ENCODE measurements at regions not wholly inside any gene's neighbourhood (a gene's known extent, or its start where the extent isn't known, plus 50 kb on each side); places are given as distances from the start of the nearest gene placed in this dataset.

GRCh38 chr5:167049771-167050567 is 1241.5 kb upstream of the WWC1 start:
- Histone ChIP-seq H3K36me3 (ENCODE audit: control insufficient read depth, insufficient read depth, low read length) (no peaks in the 10 kb centered on the region), H3K27me3 (replicated peaks; ENCODE audit: control insufficient read depth, insufficient read depth, low read length) (no peaks in the 10 kb centered on the region), H3K4me3 (replicated peaks; ENCODE audit: low read depth, low read length) (no peak overlapping the region)
- TF ChIP-seq CTCF (IDR thresholded peaks at IDR 0.05; ENCODE audit: insufficient read depth, low read length, poor library complexity, severe bottlenecking): no peak
- no peak for DNase-seq (ENCODE audit: extremely low read depth, insufficient read length)

GRCh38 chr5:167050568-167051401 is 1240.7 kb upstream of the WWC1 start:
- TF ChIP-seq CTCF (IDR thresholded peaks at IDR 0.05; ENCODE audit: insufficient read depth, low read length, poor library complexity, severe bottlenecking): no peak
- Histone ChIP-seq H3K36me3 (ENCODE audit: control insufficient read depth, insufficient read depth, low read length) (no peaks in the 10 kb centered on the region), H3K27me3 (replicated peaks; ENCODE audit: control insufficient read depth, insufficient read depth, low read length) (no peaks in the 10 kb centered on the region), H3K4me3 (replicated peaks; ENCODE audit: low read depth, low read length) (no peak overlapping the region)
- no peak for DNase-seq (ENCODE audit: extremely low read depth, insufficient read length)

- no peaks in the 10 kb centered on the region for H3K36me3 ChIP-seq (ENCODE audit: control insufficient read depth, insufficient read depth, low read length)
- H3K4me3 ChIP-seq (replicated peaks; ENCODE audit: low read depth, low read length): no peak overlapping the region
- no peak for TF ChIP-seq CTCF (IDR thresholded peaks at IDR 0.05; ENCODE audit: insufficient read depth, low read length, poor library complexity, severe bottlenecking)
- H3K27me3 ChIP-seq (replicated peaks; ENCODE audit: control insufficient read depth, insufficient read depth, low read length): no peaks in the 10 kb centered on the region
- no peak for DNase-seq (ENCODE audit: extremely low read depth, insufficient read length)
Observed at GRCh38 chr5:167051402-167051768, 1240.1 kb upstream of the WWC1 start.

GRCh38 chr5:167052791-167053190 is 1238.7 kb upstream of the WWC1 start:
- no peak for TF ChIP-seq CTCF (IDR thresholded peaks at IDR 0.05; ENCODE audit: insufficient read depth, low read length, poor library complexity, severe bottlenecking)
- no peak for DNase-seq (ENCODE audit: extremely low read depth, insufficient read length)

GRCh38 chr5:167057665-167058064 is 1233.8 kb upstream of the WWC1 start:
- TF ChIP-seq CTCF (IDR thresholded peaks at IDR 0.05; ENCODE audit: insufficient read depth, low read length, poor library complexity, severe bottlenecking): no peak
- no peaks in the 10 kb centered on the region for H3K27me3 ChIP-seq (replicated peaks; ENCODE audit: control insufficient read depth, insufficient read depth, low read length)
- no peak overlapping the region for H3K4me3 ChIP-seq (replicated peaks; ENCODE audit: low read depth, low read length)
- no peaks in the 10 kb centered on the region for H3K36me3 ChIP-seq (ENCODE audit: control insufficient read depth, insufficient read depth, low read length)
- no peak for DNase-seq (ENCODE audit: extremely low read depth, insufficient read length)

More at GRCh38 chr5:167052791-167053190, 1238.7 kb upstream of the WWC1 start:
- H3K27me3 ChIP-seq (replicated peaks; ENCODE audit: control insufficient read depth, insufficient read depth, low read length): no peaks in the 10 kb centered on the region
- H3K36me3 ChIP-seq (ENCODE audit: control insufficient read depth, insufficient read depth, low read length): no peaks in the 10 kb centered on the region
- no peak overlapping the region for H3K4me3 ChIP-seq (replicated peaks; ENCODE audit: low read depth, low read length)
